Amniotic stem cell (primary cell): ENCODE measurements at regions not wholly inside any gene's neighbourhood (a gene's known extent, or its start where the extent isn't known, plus 50 kb on each side); places are given as distances from the start of the nearest gene placed in this dataset.

Source experiments
- DNase-seq: peaks from one replicate; lab custom pipeline; 2025; lab: John Stamatoyannopoulos, UW

DNA sequence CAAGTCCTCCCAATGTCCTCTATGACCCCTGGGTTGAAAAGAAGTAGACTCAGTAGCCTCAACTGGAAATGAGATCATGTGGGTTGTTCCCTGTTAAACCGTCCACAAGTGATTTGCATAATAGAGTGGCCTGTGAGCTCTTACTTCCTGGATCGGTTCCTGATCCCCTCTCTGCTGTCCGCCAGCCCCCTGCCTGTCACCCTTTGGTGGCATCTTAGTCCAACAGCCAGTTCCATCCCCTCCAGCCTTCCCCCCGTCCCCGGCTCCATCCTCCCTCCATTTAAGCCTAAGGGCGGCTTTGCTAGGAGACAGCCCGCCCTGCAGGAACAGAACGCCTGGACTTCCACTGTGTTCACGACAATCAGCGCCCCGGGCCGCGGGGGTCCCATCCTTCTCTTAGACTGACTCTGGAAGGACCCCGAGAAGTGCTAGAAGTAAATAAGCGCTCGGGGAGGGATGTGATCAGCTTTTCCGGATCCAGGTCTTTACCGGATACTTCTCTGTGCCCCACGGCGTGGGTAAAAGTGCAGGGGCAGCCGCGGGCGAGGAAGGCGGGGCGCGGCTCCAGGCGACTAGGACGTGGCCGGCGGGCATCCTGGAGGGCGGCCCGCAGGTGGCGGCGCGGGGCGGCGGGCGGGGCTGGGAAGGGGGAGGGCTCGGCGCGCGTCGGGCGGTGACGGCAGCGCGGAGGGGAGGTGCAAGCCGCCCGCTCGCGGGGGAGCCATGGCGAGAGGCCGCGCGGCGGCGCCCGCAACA, 51.2 kb upstream of the ULK4 start:
- DNase-seq, result no peak

DNA sequence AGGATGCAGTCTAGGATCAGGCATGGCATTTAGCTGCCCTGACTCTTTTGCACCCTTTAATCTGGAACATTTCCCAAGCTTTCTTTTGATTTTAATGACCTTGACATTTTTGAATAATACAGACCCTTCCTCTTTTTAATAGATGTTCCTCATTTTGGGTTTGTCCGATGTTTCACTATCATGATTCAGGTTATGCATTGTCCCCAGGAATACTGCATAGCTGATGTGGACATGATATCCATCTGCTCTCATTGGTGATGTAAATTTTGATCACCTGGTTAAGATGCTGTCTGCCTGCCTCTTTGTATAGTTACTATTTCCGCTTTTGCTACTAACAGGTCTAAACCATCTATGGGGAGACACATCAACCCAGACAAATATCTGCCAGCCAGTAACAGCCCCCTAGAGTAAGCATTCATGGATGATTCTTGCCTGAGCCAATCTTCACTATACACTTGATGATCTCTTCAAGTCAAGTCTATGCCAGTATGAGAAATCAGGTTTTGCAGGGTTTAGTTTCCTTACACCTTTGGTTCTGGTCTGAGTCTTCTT, 50.6 kb upstream of the ULK4 start:
- no peak for DNase-seq
